HG03066 (cell line): ENCODE measurements at regions not wholly inside any gene's neighbourhood (a gene's known extent, or its start where the extent isn't known, plus 50 kb on each side); places are given as distances from the start of the nearest gene placed in this dataset.
A peak's percentile ranks its signal among the peaks of the same experiment; 100 is the strongest.
"Not testable (repeated sequence)": the region's sequence is repeated elsewhere in the genome, so short reads cannot be mapped to it uniquely, and the experiment has no call there.

Experiments
- ATAC-seq: cut with Tn5 transposase; IDR thresholded peaks from one replicate; pipeline ENCODE4 v1.9.1; 2021; ENCODE audit warnings: low read depth; ENCODE audit not compliant: unreplicated experiment

GRCh38 chr2:187206471-187206870 lies 241.6 kb downstream of the CALCRL start:
- ATAC-seq = no peak

- ATAC-seq = no peak
These were observed 242.0 kb downstream of the CALCRL start for GRCh38 chr2:187206071-187206470.

- ATAC-seq = no peak
These were observed 249.9 kb downstream of the CALCRL start for GRCh38 chr2:187198136-187198535.

- ATAC-seq = no peak
These were observed 254.0 kb downstream of the CALCRL start for GRCh38 chr2:187194049-187194448.

- no peak for ATAC-seq
These were observed 259.0 kb downstream of the CALCRL start for GRCh38 chr2:187188783-187189631.

GRCh38 chr2:187187519-187187918 lies 260.5 kb downstream of the CALCRL start:
- no peak for ATAC-seq

GRCh38 chr2:187180529-187180928 lies 267.5 kb downstream of the CALCRL start:
- no peak for ATAC-seq

- not testable (repeated sequence) for ATAC-seq
These were observed 269.2 kb downstream of the CALCRL start for GRCh38 chr2:187178876-187179275.

GRCh38 chr2:187177253-187177652 lies 270.8 kb downstream of the CALCRL start:
- no peak for ATAC-seq

GRCh38 chr2:187174582-187174981 lies 273.5 kb downstream of the CALCRL start:
- ATAC-seq = no peak

GRCh38 chr2:187171318-187171717 lies 276.7 kb downstream of the CALCRL start:
- ATAC-seq = no peak

- ATAC-seq = no peak
These were observed 278.2 kb downstream of the CALCRL start for GRCh38 chr2:187169864-187170263.

GRCh38 chr2:187168720-187169713 lies 279.0 kb downstream of the CALCRL start:
- peak; percentile 64 for ATAC-seq

- ATAC-seq = no peak
These were observed 280.6 kb downstream of the CALCRL start for GRCh38 chr2:187167491-187167890.

- ATAC-seq = no peak
These were observed 282.0 kb downstream of the CALCRL start for GRCh38 chr2:187165936-187166610.

GRCh38 chr2:187158452-187158851 lies 289.6 kb downstream of the CALCRL start:
- ATAC-seq = no peak

GRCh38 chr2:187157046-187157445 lies 291.0 kb downstream of the CALCRL start:
- no peak for ATAC-seq

GRCh38 chr2:187155476-187155875 lies 292.6 kb downstream of the CALCRL start:
- ATAC-seq = no peak

- ATAC-seq = no peak
These were observed 297.4 kb downstream of the CALCRL start for GRCh38 chr2:187150670-187151069.

- ATAC-seq = no peak
These were observed 299.2 kb upstream of the ZSWIM2 start for GRCh38 chr2:187148059-187148714.
